ENCODE measurements at regions not wholly inside any gene's neighbourhood (a gene's known extent, or its start where the extent isn't known, plus 50 kb on each side); places are given as distances from the start of the nearest gene placed in this dataset.

DNA sequence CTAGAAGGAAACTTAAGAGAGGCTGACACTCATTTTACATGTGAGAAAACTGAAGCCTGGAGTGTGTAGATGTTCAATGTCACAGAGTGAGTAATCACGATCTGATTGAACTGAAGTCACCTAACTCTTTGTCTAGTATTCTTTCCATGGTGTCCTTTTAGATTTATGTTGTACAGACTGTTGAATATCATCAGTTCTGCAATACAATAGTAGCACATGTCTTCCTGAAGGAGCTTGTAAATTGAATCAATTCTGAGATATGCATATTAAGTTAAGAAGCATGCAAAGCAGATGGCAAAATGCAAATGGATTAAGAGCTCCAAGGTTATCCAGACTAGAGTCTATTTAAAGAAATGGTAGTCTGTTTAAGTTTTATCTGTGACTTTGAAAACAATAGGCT is 484.9 kb upstream of the CRIM1 start:
- TF ChIP-seq, protein P1, sequence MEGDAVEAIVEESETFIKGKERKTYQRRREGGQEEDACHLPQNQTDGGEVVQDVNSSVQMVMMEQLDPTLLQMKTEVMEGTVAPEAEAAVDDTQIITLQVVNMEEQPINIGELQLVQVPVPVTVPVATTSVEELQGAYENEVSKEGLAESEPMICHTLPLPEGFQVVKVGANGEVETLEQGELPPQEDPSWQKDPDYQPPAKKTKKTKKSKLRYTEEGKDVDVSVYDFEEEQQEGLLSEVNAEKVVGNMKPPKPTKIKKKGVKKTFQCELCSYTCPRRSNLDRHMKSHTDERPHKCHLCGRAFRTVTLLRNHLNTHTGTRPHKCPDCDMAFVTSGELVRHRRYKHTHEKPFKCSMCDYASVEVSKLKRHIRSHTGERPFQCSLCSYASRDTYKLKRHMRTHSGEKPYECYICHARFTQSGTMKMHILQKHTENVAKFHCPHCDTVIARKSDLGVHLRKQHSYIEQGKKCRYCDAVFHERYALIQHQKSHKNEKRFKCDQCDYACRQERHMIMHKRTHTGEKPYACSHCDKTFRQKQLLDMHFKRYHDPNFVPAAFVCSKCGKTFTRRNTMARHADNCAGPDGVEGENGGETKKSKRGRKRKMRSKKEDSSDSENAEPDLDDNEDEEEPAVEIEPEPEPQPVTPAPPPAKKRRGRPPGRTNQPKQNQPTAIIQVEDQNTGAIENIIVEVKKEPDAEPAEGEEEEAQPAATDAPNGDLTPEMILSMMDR (tag by site-specific recombination; IDR thresholded peaks at IDR 0.05) = no peak
- TF ChIP-seq, protein P2, sequence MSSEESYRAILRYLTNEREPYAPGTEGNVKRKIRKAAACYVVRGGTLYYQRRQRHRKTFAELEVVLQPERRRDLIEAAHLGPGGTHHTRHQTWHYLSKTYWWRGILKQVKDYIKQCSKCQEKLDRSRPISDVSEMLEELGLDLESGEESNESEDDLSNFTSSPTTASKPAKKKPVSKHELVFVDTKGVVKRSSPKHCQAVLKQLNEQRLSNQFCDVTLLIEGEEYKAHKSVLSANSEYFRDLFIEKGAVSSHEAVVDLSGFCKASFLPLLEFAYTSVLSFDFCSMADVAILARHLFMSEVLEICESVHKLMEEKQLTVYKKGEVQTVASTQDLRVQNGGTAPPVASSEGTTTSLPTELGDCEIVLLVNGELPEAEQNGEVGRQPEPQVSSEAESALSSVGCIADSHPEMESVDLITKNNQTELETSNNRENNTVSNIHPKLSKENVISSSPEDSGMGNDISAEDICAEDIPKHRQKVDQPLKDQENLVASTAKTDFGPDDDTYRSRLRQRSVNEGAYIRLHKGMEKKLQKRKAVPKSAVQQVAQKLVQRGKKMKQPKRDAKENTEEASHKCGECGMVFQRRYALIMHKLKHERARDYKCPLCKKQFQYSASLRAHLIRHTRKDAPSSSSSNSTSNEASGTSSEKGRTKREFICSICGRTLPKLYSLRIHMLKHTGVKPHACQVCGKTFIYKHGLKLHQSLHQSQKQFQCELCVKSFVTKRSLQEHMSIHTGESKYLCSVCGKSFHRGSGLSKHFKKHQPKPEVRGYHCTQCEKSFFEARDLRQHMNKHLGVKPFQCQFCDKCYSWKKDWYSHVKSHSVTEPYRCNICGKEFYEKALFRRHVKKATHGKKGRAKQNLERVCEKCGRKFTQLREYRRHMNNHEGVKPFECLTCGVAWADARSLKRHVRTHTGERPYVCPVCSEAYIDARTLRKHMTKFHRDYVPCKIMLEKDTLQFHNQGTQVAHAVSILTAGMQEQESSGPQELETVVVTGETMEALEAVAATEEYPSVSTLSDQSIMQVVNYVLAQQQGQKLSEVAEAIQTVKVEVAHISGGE (tag by site-specific recombination; conservative IDR thresholded peaks at IDR 0.05; ENCODE audit: low read depth) = no peak
- no peak for TF ChIP-seq ZNF114 (tag by site-specific recombination; IDR thresholded peaks at IDR 0.05)
- TF ChIP-seq, protein P3, sequence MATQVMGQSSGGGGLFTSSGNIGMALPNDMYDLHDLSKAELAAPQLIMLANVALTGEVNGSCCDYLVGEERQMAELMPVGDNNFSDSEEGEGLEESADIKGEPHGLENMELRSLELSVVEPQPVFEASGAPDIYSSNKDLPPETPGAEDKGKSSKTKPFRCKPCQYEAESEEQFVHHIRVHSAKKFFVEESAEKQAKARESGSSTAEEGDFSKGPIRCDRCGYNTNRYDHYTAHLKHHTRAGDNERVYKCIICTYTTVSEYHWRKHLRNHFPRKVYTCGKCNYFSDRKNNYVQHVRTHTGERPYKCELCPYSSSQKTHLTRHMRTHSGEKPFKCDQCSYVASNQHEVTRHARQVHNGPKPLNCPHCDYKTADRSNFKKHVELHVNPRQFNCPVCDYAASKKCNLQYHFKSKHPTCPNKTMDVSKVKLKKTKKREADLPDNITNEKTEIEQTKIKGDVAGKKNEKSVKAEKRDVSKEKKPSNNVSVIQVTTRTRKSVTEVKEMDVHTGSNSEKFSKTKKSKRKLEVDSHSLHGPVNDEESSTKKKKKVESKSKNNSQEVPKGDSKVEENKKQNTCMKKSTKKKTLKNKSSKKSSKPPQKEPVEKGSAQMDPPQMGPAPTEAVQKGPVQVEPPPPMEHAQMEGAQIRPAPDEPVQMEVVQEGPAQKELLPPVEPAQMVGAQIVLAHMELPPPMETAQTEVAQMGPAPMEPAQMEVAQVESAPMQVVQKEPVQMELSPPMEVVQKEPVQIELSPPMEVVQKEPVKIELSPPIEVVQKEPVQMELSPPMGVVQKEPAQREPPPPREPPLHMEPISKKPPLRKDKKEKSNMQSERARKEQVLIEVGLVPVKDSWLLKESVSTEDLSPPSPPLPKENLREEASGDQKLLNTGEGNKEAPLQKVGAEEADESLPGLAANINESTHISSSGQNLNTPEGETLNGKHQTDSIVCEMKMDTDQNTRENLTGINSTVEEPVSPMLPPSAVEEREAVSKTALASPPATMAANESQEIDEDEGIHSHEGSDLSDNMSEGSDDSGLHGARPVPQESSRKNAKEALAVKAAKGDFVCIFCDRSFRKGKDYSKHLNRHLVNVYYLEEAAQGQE (tag by site-specific recombination; IDR thresholded peaks at IDR 0.05) = no peak
- no peak for TF ChIP-seq ZNF24 (tag by site-specific recombination; IDR thresholded peaks at IDR 0.05)
- no peak for TF ChIP-seq ZNF274 (IDR thresholded peaks at IDR 0.05; ENCODE audit: low read length)
- no peak for TF ChIP-seq ZNF274 (tag by site-specific recombination; IDR thresholded peaks at IDR 0.05; ENCODE audit: borderline replicate concordance)
- TF ChIP-seq, protein P4, sequence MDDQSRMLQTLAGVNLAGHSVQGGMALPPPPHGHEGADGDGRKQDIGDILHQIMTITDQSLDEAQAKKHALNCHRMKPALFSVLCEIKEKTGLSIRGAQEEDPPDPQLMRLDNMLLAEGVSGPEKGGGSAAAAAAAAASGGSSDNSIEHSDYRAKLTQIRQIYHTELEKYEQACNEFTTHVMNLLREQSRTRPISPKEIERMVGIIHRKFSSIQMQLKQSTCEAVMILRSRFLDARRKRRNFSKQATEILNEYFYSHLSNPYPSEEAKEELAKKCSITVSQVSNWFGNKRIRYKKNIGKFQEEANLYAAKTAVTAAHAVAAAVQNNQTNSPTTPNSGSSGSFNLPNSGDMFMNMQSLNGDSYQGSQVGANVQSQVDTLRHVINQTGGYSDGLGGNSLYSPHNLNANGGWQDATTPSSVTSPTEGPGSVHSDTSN (CRISPR knock-in tag; IDR thresholded peaks at IDR 0.05) = no peak
- no peak for TF ChIP-seq ZNF311 (tag by site-specific recombination; IDR thresholded peaks at IDR 0.05; ENCODE audit: borderline replicate concordance)
- TF ChIP-seq, protein P5, sequence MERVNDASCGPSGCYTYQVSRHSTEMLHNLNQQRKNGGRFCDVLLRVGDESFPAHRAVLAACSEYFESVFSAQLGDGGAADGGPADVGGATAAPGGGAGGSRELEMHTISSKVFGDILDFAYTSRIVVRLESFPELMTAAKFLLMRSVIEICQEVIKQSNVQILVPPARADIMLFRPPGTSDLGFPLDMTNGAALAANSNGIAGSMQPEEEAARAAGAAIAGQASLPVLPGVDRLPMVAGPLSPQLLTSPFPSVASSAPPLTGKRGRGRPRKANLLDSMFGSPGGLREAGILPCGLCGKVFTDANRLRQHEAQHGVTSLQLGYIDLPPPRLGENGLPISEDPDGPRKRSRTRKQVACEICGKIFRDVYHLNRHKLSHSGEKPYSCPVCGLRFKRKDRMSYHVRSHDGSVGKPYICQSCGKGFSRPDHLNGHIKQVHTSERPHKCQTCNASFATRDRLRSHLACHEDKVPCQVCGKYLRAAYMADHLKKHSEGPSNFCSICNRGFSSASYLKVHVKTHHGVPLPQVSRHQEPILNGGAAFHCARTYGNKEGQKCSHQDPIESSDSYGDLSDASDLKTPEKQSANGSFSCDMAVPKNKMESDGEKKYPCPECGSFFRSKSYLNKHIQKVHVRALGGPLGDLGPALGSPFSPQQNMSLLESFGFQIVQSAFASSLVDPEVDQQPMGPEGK (tag by site-specific recombination; IDR thresholded peaks at IDR 0.05) = no peak
- no peak for TF ChIP-seq MYNN (tag by site-specific recombination; IDR thresholded peaks at IDR 0.05; ENCODE audit: borderline replicate concordance)
- no peak for TF ChIP-seq YY1 (tag by site-specific recombination; IDR thresholded peaks at IDR 0.05)
- no peak for TF ChIP-seq ZNF830 (tag by site-specific recombination; IDR thresholded peaks at IDR 0.05; ENCODE audit: low read depth)
- TF ChIP-seq, protein P6, sequence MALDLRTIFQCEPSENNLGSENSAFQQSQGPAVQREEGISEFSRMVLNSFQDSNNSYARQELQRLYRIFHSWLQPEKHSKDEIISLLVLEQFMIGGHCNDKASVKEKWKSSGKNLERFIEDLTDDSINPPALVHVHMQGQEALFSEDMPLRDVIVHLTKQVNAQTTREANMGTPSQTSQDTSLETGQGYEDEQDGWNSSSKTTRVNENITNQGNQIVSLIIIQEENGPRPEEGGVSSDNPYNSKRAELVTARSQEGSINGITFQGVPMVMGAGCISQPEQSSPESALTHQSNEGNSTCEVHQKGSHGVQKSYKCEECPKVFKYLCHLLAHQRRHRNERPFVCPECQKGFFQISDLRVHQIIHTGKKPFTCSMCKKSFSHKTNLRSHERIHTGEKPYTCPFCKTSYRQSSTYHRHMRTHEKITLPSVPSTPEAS (tag by site-specific recombination; IDR thresholded peaks at IDR 0.05) = no peak
- TF ChIP-seq, protein P7, sequence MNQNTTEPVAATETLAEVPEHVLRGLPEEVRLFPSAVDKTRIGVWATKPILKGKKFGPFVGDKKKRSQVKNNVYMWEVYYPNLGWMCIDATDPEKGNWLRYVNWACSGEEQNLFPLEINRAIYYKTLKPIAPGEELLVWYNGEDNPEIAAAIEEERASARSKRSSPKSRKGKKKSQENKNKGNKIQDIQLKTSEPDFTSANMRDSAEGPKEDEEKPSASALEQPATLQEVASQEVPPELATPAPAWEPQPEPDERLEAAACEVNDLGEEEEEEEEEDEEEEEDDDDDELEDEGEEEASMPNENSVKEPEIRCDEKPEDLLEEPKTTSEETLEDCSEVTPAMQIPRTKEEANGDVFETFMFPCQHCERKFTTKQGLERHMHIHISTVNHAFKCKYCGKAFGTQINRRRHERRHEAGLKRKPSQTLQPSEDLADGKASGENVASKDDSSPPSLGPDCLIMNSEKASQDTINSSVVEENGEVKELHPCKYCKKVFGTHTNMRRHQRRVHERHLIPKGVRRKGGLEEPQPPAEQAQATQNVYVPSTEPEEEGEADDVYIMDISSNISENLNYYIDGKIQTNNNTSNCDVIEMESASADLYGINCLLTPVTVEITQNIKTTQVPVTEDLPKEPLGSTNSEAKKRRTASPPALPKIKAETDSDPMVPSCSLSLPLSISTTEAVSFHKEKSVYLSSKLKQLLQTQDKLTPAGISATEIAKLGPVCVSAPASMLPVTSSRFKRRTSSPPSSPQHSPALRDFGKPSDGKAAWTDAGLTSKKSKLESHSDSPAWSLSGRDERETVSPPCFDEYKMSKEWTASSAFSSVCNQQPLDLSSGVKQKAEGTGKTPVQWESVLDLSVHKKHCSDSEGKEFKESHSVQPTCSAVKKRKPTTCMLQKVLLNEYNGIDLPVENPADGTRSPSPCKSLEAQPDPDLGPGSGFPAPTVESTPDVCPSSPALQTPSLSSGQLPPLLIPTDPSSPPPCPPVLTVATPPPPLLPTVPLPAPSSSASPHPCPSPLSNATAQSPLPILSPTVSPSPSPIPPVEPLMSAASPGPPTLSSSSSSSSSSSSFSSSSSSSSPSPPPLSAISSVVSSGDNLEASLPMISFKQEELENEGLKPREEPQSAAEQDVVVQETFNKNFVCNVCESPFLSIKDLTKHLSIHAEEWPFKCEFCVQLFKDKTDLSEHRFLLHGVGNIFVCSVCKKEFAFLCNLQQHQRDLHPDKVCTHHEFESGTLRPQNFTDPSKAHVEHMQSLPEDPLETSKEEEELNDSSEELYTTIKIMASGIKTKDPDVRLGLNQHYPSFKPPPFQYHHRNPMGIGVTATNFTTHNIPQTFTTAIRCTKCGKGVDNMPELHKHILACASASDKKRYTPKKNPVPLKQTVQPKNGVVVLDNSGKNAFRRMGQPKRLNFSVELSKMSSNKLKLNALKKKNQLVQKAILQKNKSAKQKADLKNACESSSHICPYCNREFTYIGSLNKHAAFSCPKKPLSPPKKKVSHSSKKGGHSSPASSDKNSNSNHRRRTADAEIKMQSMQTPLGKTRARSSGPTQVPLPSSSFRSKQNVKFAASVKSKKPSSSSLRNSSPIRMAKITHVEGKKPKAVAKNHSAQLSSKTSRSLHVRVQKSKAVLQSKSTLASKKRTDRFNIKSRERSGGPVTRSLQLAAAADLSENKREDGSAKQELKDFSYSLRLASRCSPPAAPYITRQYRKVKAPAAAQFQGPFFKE (tag by site-specific recombination; IDR thresholded peaks at IDR 0.05; ENCODE audit: borderline replicate concordance) = no peak

Measured in HEK293 (cell line).